Liver (tissue), 3 donors: ENCODE measurements at regions not wholly inside any gene's neighbourhood (a gene's known extent, or its start where the extent isn't known, plus 50 kb on each side); places are given as distances from the start of the nearest gene placed in this dataset.

ENCODE experiments used
- ATF3 ChIP-seq: IDR thresholded peaks from 2 replicates; pipeline ENCODE4 v1.6.1; 2016; ENCODE audit warnings: antibody characterized with exemption
- CTCF ChIP-seq: fragments of 150-350 bp; IDR thresholded peaks from 2 replicates; pipeline ENCODE4 v1.5.1; 2017; ENCODE audit warnings: improper control_type of control experiment, low read depth, low read length; ENCODE audit not compliant: missing input control
- HNF4A ChIP-seq, 2 donors: conservative IDR thresholded peaks; 2 replicates each; pipeline ENCODE4 v1.6.1; 2016; ENCODE audit warnings: antibody characterized with exemption in 2 of 2, mild to moderate bottlenecking in 2 of 2
- NR2F2 ChIP-seq: IDR thresholded peaks from 2 replicates; pipeline ENCODE4 v1.6.1; 2016; ENCODE audit warnings: antibody characterized with exemption
- RAD21 ChIP-seq, 2 donors: IDR thresholded peaks; 2 replicates each; pipeline ENCODE4 v1.6.1; 2016; ENCODE audit warnings: antibody characterized with exemption in 2 of 2, mild to moderate bottlenecking in 2 of 2
- RXRA ChIP-seq, 2 donors: IDR thresholded peaks; 2 replicates each; pipeline ENCODE4 v1.6.1; 2017 to 2018; ENCODE audit warnings: antibody characterized with exemption in 2 of 2, mild to moderate bottlenecking in 1 of 2
- TAF1 ChIP-seq: conservative IDR thresholded peaks from 2 replicates; pipeline ENCODE4 v1.6.1; 2016; ENCODE audit warnings: antibody characterized with exemption, mild to moderate bottlenecking
- TF ChIP-seq, protein P1 (sequence below): IDR thresholded peaks from 2 replicates; pipeline ENCODE4 v1.6.1; 2016; ENCODE audit warnings: antibody characterized with exemption
- donor health status: healthy.
- donor health status: healthy.

GRCh38 chr16:20191566-20191965 is 117.9 kb upstream of the GPR139 start:
- no peak for TF ChIP-seq CTCF
- TF ChIP-seq RXRA (IDR thresholded peaks at IDR 0.05): no peak
- TF ChIP-seq HNF4A (conservative IDR thresholded peaks at IDR 0.05): no peak
- no peak for TF ChIP-seq ATF3
- TF ChIP-seq RAD21 (IDR thresholded peaks at IDR 0.05): no peak
- no peak for TF ChIP-seq NR2F2
- TF ChIP-seq, protein P1, sequence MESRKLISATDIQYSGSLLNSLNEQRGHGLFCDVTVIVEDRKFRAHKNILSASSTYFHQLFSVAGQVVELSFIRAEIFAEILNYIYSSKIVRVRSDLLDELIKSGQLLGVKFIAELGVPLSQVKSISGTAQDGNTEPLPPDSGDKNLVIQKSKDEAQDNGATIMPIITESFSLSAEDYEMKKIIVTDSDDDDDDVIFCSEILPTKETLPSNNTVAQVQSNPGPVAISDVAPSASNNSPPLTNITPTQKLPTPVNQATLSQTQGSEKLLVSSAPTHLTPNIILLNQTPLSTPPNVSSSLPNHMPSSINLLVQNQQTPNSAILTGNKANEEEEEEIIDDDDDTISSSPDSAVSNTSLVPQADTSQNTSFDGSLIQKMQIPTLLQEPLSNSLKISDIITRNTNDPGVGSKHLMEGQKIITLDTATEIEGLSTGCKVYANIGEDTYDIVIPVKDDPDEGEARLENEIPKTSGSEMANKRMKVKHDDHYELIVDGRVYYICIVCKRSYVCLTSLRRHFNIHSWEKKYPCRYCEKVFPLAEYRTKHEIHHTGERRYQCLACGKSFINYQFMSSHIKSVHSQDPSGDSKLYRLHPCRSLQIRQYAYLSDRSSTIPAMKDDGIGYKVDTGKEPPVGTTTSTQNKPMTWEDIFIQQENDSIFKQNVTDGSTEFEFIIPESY: no peak
- no peak for TF ChIP-seq TAF1
